Inflammatory macrophage treated with lipopolysaccharide for 4 hours (primary cell): ENCODE measurements at regions not wholly inside any gene's neighbourhood (a gene's known extent, or its start where the extent isn't known, plus 50 kb on each side); places are given as distances from the start of the nearest gene placed in this dataset.

Source experiments
- DNase-seq: peaks from one replicate; pipeline ENCODE4 v3.0.0-alpha.2; 2020

DNA sequence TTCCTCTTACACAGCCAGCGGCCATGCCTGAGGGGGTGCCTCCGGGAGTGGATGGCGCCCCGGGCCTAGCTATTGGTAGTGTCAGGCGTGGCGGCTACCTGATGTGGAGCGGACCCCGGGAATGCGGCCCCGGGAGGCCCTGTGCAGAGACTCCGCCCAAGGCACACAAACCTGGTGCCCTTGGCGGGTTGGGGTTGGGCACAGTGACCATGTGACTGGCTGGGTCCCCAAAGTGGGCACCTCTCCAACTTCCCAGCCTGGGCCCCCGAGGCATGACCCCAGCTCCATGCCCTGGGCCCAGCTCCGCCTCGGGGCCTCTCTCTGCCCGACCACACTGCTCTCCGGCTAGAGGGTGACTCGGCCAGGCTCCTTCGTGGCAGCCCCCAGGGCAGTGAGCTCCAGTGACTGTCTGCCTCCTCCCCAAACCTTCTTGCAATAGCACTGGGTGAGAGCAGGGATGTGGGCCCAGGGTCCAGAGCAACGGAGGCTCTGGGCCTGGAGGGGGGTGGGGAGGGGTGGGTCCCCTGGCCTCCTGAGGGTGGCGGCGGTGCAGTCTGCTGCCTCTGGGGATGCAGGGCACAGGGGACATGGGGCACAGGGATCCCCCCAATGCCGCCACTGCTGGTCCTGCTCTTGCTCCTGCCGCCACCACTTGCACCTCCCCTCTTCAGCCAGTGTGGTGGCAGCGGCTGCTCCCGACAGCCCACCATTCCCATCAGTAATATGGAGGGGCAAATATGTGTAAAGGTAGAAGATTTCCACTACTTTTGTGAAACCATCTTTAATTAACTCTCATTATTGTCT lies 942.9 kb upstream of the EPHA7 start:
- no peak for DNase-seq

GRCh38 chr6:94361304-94362060 lies 942.1 kb upstream of the EPHA7 start:
- no peak for DNase-seq

DNA sequence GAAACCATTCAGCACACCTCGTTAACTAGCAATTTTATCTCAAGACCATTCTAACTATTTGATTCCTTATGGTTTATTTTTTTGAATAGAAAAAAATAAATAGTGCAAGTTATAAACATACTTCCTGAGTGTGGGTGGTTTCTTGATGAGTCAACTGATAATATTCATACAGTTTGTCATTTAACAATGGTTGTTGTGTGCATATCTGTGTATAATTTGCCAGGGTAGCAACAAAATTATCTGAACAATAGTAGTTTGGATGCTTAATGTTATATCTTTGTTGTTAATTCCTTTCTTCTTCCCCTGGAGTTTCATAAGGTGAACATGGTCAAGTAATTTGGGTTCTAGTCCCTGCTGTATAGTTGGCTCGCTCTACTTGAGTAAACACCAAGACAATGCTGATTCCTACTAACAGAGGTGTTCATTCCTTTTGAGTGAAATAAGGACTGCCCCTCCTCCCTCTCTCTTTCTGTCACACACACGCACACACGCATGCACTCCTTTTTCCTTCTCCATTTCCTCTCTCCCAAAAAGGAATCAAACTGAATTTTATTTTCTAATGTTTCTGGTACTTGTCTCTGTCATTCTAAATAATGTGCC lies 938.1 kb upstream of the EPHA7 start:
- no peak for DNase-seq

DNA sequence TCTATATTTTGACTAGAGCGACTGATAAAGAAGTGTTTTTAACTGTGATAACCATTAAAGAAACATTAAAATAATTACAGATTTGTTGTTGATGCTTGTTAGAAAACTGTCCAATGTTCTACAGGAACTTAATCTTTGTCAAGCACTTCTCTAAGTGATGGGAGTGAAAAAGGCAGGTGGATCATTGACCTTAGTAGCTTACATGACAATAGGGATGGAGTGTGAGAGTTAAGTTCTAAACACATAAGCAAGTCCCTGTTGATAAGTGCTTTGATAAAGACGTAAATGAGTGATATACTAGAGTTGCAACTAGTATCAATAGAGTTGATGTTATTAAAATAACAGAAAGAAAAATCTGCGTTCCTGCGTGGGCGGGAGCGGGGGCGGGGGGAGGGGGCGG lies 931.5 kb upstream of the EPHA7 start:
- no peak for DNase-seq

DNA sequence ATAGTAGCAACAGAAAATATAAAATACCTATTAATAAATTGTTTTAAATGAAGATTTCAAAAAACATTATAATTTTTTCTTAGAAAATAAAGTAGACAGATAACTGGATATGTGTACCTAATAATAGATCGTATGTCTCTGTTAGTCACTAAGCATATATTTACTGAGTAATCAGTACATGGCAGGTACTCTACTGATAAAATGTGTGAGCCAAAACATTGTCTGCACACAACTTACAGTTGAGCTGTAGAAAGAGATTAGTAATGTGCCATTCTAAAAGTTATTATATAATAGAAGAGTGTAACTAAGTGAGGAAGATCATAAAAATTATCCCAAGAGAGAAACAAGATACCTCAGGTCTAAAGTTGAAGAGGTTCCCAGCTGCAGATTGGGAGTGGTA lies 929.9 kb upstream of the EPHA7 start:
- no peak for DNase-seq

- no peak for DNase-seq
Observed at GRCh38 chr6:94344866-94345265, 925.5 kb upstream of the EPHA7 start.

DNA sequence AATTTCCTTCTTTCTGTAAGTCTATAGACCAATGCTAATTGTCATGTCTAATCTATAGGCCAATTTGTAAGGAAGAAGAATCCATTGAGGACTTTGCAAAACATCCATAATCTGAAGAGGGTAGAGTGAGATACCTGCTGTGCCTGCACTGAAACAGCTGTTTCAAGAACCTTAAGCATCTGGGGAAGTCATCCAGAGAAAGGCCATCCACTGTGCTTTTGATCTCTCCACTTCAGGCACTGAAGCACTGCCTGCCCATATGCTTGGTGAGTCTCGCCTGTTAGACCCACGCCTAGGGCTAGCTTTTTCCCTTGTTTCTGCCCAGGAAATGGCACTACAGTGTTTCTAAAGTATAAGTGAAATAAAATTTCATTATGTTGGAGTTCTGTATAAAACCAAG lies 921.8 kb upstream of the EPHA7 start:
- no peak for DNase-seq

DNA sequence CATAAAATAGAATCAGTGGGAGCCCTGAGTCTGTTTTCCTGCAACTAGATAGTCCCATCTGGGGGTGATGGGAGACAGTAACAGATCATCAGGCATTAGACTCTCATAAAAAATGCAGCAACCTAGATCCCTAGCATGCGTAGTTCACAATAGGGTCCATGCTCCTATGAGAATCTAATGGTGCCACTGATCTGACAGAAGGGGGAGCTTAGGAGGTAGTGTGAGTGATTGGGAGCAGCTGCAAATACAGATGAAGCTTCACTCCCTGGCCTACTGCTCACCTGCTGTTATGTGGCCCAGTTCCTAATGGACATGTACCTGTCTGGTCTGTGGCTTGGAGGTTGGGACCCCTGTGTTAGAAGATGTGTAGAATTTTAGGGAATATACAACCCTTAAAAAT lies 904.5 kb upstream of the EPHA7 start:
- no peak for DNase-seq

GRCh38 chr6:94300424-94301144 lies 881.2 kb upstream of the EPHA7 start:
- DNase-seq = no peak

GRCh38 chr6:94289131-94289530 lies 869.8 kb upstream of the EPHA7 start:
- DNase-seq = no peak

GRCh38 chr6:94278146-94278545 lies 858.8 kb upstream of the EPHA7 start:
- no peak for DNase-seq

DNA sequence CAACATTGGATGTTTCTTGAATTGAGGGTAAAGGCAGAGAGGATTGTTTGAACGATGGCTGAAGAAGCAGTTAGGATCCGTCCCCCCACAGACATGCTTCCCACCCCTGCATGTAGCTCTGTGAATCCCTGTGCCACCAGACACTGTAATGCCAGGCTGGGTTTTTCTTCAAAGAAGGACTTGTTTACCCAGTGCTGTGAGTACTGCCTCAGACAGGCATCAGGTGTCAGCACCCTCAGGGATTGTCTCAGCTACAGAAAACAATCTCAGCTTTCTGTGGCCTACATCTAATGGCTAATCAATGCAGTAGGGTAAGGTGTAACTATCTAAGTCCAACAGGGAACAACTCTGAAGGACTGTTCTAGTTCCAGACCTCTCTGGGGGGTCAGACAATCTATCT lies 853.0 kb upstream of the EPHA7 start:
- DNase-seq = no peak

- DNase-seq = no peak
Observed at GRCh38 chr6:94270091-94270948, 851.0 kb upstream of the EPHA7 start.

DNA sequence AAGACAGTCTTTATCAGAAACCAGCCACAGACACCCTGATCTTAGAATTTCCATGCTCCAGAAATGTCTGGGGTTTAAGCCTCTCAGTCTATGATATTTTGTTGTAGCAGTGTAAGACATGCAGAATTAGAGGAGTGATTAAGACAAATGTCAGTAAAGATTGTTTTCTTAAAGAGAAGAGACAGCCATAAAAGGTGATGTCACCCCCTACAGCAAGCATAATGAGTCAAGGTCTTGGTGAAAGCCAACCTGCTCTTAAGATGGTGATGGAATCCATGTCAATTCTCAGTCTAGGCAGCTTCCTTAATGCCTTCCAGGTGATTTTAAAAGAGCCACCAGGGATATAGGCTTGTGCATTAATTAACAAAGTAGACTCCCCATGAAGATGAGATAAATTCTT lies 849.9 kb upstream of the EPHA7 start:
- DNase-seq = no peak

DNA sequence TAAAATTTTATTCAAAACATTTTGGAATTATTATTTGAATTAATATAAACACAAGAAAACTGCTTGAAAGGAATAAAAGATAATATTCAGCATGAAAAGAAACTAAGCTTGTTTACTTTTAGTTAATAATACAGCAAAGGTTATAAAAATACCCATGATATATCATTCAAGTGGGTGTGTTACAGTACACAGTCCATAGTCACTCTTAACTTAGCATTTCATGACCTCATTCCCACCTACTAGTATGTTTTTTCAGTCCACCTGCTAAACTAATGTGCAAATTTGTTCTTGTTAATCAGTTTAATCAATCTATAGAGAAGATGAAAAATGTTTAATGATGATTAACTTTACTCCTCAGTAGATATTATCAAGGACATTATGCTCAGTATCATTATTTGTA lies 841.4 kb upstream of the EPHA7 start:
- DNase-seq = no peak

- DNase-seq = no peak
Observed at GRCh38 chr6:94254689-94255088, 835.3 kb upstream of the EPHA7 start.

- no peak for DNase-seq
Observed at GRCh38 chr6:94251878-94252277, 832.5 kb upstream of the EPHA7 start.

- no peak for DNase-seq
Observed at GRCh38 chr6:94245395-94245794, 826.0 kb upstream of the EPHA7 start.

- DNase-seq = no peak
Observed at GRCh38 chr6:94238868-94239267, 819.5 kb upstream of the EPHA7 start.

DNA sequence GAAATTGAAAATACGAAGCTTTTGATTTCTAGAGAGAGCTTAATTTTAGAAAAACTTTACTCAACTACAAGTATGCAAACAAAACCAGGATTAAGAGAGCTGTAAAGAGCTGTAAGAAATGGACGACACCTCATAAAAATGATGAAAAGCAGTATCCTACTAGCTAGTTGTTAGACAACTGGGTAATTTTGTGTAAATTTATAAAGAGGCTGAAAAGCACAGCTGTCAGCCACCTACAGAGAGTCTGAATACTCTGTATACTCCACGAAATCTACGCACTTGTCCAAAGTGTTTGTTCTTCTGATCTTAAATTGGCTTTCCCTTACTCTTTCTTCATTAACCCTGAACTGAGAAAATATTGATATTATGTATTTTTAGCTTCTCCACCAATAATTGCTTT lies 808.4 kb upstream of the EPHA7 start:
- DNase-seq = no peak

GRCh38 chr6:94217836-94218235 lies 798.5 kb upstream of the EPHA7 start:
- DNase-seq = no peak

- DNase-seq = no peak
Observed at GRCh38 chr6:94215552-94215951, 796.2 kb upstream of the EPHA7 start.
